Right lobe of liver (tissue), 4 donors: ENCODE measurements at regions not wholly inside any gene's neighbourhood (a gene's known extent, or its start where the extent isn't known, plus 50 kb on each side); places are given as distances from the start of the nearest gene placed in this dataset.

ENCODE experiments used
- CTCF ChIP-seq, 4 donors: fragments of 200-600 bp in 3 of 4; fragments of 450-650 bp in 1 of 4; IDR thresholded peaks; one replicate each; pipeline versions ENCODE4 v1.5.1 to v1.8.0; 2016 to 2022; ENCODE audit warnings: antibody characterized with exemption in 4 of 4, mild to moderate bottlenecking in 2 of 4
- POLR2A ChIP-seq: fragments of 450-650 bp; IDR thresholded peaks from one replicate; pipeline ENCODE4 v1.6.1; 2017; ENCODE audit warnings: antibody characterized with exemption, mild to moderate bottlenecking
- donor health status: DM: no; HTN: no; CAD: no.
- donor health status: DM: no; HTN: no; CAD: no.
- donor health status: DM: no; HTN: yes; CAD: no.

DNA sequence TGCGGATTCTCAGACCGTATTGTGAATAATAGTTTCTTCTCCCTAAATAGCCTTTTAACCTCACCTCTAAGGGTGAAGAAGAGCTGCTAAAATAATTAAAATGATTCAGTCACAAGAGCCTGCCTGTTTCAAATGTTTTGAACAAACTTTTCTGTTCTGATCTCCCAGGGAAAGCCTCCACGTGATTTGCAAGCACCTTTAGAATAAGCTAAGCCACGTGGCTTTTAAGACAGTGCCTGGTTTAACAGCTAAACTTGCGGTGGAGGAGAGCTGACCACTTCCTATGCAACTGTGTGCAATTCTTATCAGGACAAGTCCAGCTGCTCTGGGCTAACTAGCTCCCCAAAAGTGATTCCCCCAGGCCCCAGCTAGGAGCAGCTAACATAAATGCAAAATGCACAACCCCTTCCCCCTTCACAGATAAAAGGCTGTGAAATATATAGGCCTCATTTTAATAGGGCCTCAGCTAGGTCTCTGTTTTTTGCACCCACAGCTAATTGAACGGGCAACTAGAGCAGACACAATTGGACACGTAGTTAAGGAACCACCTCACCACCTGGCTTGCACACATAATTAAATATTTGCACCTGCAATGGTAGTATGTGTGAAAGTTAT, 401.2 kb upstream of the NR2F2 start:
- TF ChIP-seq CTCF (IDR thresholded peaks at IDR 0.05) (no peak), POLR2A (no peak)
